Nephron (organoid): ENCODE measurements at regions not wholly inside any gene's neighbourhood (a gene's known extent, or its start where the extent isn't known, plus 50 kb on each side); places are given as distances from the start of the nearest gene placed in this dataset.

Experiments used
- H3K27ac Mint-ChIP-seq, 3 experiments: 2 replicates each; pipeline ENCODE4 v1.8.0; 2020; ENCODE audit warnings: mixed read lengths in 3 of 3, mild to moderate bottlenecking in 2 of 3, moderate library complexity in 1 of 3
- H3K27me3 Mint-ChIP-seq: 2 replicates; pipeline ENCODE4 v1.8.0; 2021; ENCODE audit warnings: low read depth, mild to moderate bottlenecking, moderate library complexity, mixed read lengths
- H3K36me3 Mint-ChIP-seq: 2 replicates; pipeline ENCODE4 v1.8.0; 2020; ENCODE audit warnings: low read depth, mixed read lengths
- H3K4me1 Mint-ChIP-seq: 2 replicates; pipeline ENCODE4 v1.8.0; 2020; ENCODE audit warnings: mixed read lengths
- H3K4me3 Mint-ChIP-seq, 3 experiments: 2 replicates each; pipeline ENCODE4 v1.8.0; 2020; ENCODE audit warnings: mild to moderate bottlenecking in 3 of 3, mixed read lengths in 3 of 3, moderate library complexity in 2 of 3
- H3K9me3 Mint-ChIP-seq: 2 replicates; pipeline ENCODE4 v1.8.0; 2020; ENCODE audit warnings: mixed read lengths
- CTCF ChIP-seq, 3 experiments: fragments of 200-600 bp; sonication (generic); IDR thresholded peaks; one replicate each; pipeline ENCODE4 v1.5.0; 2021; ENCODE audit warnings: antibody characterized with exemption in 3 of 3; ENCODE audit not compliant: unreplicated experiment in 3 of 3

GRCh38 chr10:6333973-6334372, 131.2 kb downstream of the PFKFB3 start:
- peaks cover 20% of the 10 kb centered on the region for H3K36me3 Mint-ChIP-seq
- peaks cover 4% of the 10 kb centered on the region for H3K27me3 Mint-ChIP-seq
- no peak for TF ChIP-seq CTCF (IDR thresholded peaks at IDR 0.05; ENCODE audit: unreplicated experiment in 3 of 3)
- H3K27ac Mint-ChIP-seq = no peak overlapping the region
- H3K4me3 Mint-ChIP-seq = no peak overlapping the region
- H3K4me1 Mint-ChIP-seq = no peaks in the 10 kb centered on the region
- H3K9me3 Mint-ChIP-seq = peaks cover 7% of the 10 kb centered on the region

DNA sequence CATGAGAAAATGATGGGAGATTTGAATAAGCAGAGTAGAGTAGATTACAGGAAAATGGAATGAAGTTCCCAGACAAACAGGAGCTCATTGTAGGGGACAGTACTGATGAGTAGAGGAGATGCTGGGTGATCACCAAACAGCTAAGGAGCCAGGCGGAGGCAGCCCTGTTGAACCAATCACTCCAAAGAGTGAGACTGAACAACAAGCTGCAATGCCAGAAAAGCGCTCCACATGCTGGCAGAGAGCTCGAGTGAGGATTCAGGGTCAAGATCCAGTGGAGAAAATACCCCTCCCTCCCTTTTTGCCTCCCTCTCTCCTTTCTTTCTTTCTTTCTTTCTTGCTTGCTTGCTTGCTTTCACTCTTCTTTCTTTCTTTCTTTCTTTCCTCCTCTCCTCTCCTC, 133.3 kb downstream of the PFKFB3 start:
- H3K9me3 Mint-ChIP-seq = peaks cover 4% of the 10 kb centered on the region
- H3K27ac Mint-ChIP-seq = no peak overlapping the region
- no peaks in the 10 kb centered on the region for H3K4me1 Mint-ChIP-seq
- no peak overlapping the region for H3K4me3 Mint-ChIP-seq
- H3K36me3 Mint-ChIP-seq = peaks cover 14% of the 10 kb centered on the region
- H3K27me3 Mint-ChIP-seq = peaks cover 4% of the 10 kb centered on the region
- no peak for TF ChIP-seq CTCF (IDR thresholded peaks at IDR 0.05; ENCODE audit: unreplicated experiment in 3 of 3)

DNA sequence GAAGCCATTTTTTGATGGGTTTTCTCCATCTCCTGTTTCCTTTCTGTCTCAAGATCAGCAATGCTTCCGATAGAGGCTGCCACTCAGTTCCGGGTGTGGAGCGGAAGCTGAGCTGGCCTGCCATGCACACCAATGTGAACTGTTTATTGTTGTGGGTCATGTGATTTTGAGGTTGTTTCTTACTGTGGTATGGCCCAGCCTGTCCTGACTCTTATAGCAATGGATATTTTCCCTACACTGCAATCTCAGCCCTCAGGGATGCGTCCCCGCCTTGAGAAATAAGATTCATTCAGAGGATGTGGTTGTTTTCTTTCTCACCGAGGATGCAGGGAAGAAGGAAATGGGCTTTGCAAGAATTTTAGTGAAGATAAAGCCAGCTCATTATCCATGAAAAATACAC, 134.7 kb downstream of the PFKFB3 start:
- Mint-ChIP-seq H3K4me1 (no peaks in the 10 kb centered on the region), H3K27ac (no peak overlapping the region), H3K27me3 (no peaks in the 10 kb centered on the region), H3K9me3 (peaks cover 4% of the 10 kb centered on the region), H3K36me3 (peaks cover 11% of the 10 kb centered on the region), H3K4me3 (no peak overlapping the region)
- no peak for TF ChIP-seq CTCF (IDR thresholded peaks at IDR 0.05; ENCODE audit: unreplicated experiment in 3 of 3)

- Mint-ChIP-seq H3K9me3 (peaks cover 3% of the 10 kb centered on the region), H3K4me1 (no peaks in the 10 kb centered on the region), H3K27ac (no peak overlapping the region), H3K4me3 (no peak overlapping the region), H3K27me3 (no peaks in the 10 kb centered on the region), H3K36me3 (peaks cover 9% of the 10 kb centered on the region)
- no peak for TF ChIP-seq CTCF (IDR thresholded peaks at IDR 0.05; ENCODE audit: unreplicated experiment in 3 of 3)
Observed at GRCh38 chr10:6338361-6338760, 135.6 kb downstream of the PFKFB3 start.

GRCh38 chr10:6339891-6340290, 137.2 kb downstream of the PFKFB3 start:
- no peaks in the 10 kb centered on the region for H3K9me3 Mint-ChIP-seq
- no peak overlapping the region for H3K27ac Mint-ChIP-seq
- no peaks in the 10 kb centered on the region for H3K36me3 Mint-ChIP-seq
- no peak overlapping the region for H3K4me3 Mint-ChIP-seq
- H3K27me3 Mint-ChIP-seq = no peaks in the 10 kb centered on the region
- no peaks in the 10 kb centered on the region for H3K4me1 Mint-ChIP-seq
- TF ChIP-seq CTCF (IDR thresholded peaks at IDR 0.05; ENCODE audit: unreplicated experiment in 3 of 3) = no peak

GRCh38 chr10:6342096-6342685, 139.5 kb downstream of the PFKFB3 start:
- H3K4me1 Mint-ChIP-seq = peaks cover under 1% of the 10 kb centered on the region
- H3K36me3 Mint-ChIP-seq = no peaks in the 10 kb centered on the region
- TF ChIP-seq CTCF (IDR thresholded peaks at IDR 0.05; ENCODE audit: unreplicated experiment in 3 of 3) = no peak
- peak overlapping the region in 1 of 3 experiments; percentile 17 for H3K27ac Mint-ChIP-seq
- H3K9me3 Mint-ChIP-seq = peaks cover 5% of the 10 kb centered on the region
- no peak overlapping the region for H3K4me3 Mint-ChIP-seq
- H3K27me3 Mint-ChIP-seq = no peaks in the 10 kb centered on the region
